SIG-M5 treated with dmso at 0.1 percent for 504 hours (cell line): ENCODE measurements at regions not wholly inside any gene's neighbourhood (a gene's known extent, or its start where the extent isn't known, plus 50 kb on each side); places are given as distances from the start of the nearest gene placed in this dataset.
"Not testable (repeated sequence)": the region's sequence is repeated elsewhere in the genome, so short reads cannot be mapped to it uniquely, and the experiment has no call there.

Experiments
- DNase-seq: peaks from one replicate; lab custom pipeline; 2025; ENCODE audit not compliant: unreplicated experiment; lab: John Stamatoyannopoulos, UW

GRCh38 chrX:142742581-142742980 is 283.1 kb upstream of the SPANXN4 start:
- DNase-seq: no peak

GRCh38 chrX:142733327-142733726 is 292.4 kb upstream of the SPANXN4 start:
- DNase-seq: no peak

GRCh38 chrX:142711796-142712290 is 313.9 kb upstream of the SPANXN4 start:
- DNase-seq: no peak

- no peak for DNase-seq
Measured at GRCh38 chrX:142702749-142703148, 323.0 kb upstream of the SPANXN4 start.

GRCh38 chrX:142688256-142688655 is 337.5 kb upstream of the SPANXN4 start:
- DNase-seq: no peak

- no peak for DNase-seq
Measured at GRCh38 chrX:142686653-142687283, 339.0 kb upstream of the SPANXN4 start.

GRCh38 chrX:142686206-142686605 is 339.5 kb upstream of the SPANXN4 start:
- DNase-seq: no peak

GRCh38 chrX:142680038-142680437 is 345.7 kb upstream of the SPANXN4 start:
- DNase-seq: no peak

GRCh38 chrX:142671036-142671435 is 354.7 kb upstream of the SPANXN4 start:
- no peak for DNase-seq

GRCh38 chrX:142663330-142664095 is 362.2 kb upstream of the SPANXN4 start:
- DNase-seq: no peak

GRCh38 chrX:142661696-142662095 is 364.0 kb upstream of the SPANXN4 start:
- DNase-seq: no peak

GRCh38 chrX:142655507-142655906 is 370.2 kb upstream of the SPANXN4 start:
- no peak for DNase-seq

GRCh38 chrX:142637206-142637605 is 388.5 kb upstream of the SPANXN4 start:
- no peak for DNase-seq

GRCh38 chrX:142616636-142617035 is 409.1 kb upstream of the SPANXN4 start:
- DNase-seq: no peak

- DNase-seq: no peak
Measured at GRCh38 chrX:142613403-142613802, 408.3 kb upstream of the MAGEC2 start.

GRCh38 chrX:142606629-142607028 is 401.5 kb upstream of the MAGEC2 start:
- DNase-seq: not testable (repeated sequence)

GRCh38 chrX:142601792-142602191 is 396.7 kb upstream of the MAGEC2 start:
- DNase-seq: no peak

GRCh38 chrX:142593361-142593862 is 388.3 kb upstream of the MAGEC2 start:
- no peak for DNase-seq

- DNase-seq: no peak
Measured at GRCh38 chrX:142576615-142577014, 371.5 kb upstream of the MAGEC2 start.

GRCh38 chrX:142549923-142550322 is 344.8 kb upstream of the MAGEC2 start:
- no peak for DNase-seq

GRCh38 chrX:142505839-142506238 is 300.7 kb upstream of the MAGEC2 start:
- no peak for DNase-seq

- no peak for DNase-seq
Measured at GRCh38 chrX:142503967-142504643, 299.0 kb upstream of the MAGEC2 start.
